HCEC 1CT (cell line): ENCODE measurements at regions not wholly inside any gene's neighbourhood (a gene's known extent, or its start where the extent isn't known, plus 50 kb on each side); places are given as distances from the start of the nearest gene placed in this dataset.
A peak's percentile ranks its signal among the peaks of the same experiment; 100 is the strongest.
"Not testable (repeated sequence)": the region's sequence is repeated elsewhere in the genome, so short reads cannot be mapped to it uniquely, and the experiment has no call there.

ENCODE experiments used
- DNase-seq: peaks from one replicate; pipeline ENCODE4 v3.0.0-alpha.2; 2017

- no peak for DNase-seq
These were observed 256.3 kb upstream of the MAGI2 start for GRCh38 chr7:79709574-79710409.

- DNase-seq, result peak; percentile 60
These were observed 248.6 kb upstream of the MAGI2 start for GRCh38 chr7:79702116-79702515.

DNA sequence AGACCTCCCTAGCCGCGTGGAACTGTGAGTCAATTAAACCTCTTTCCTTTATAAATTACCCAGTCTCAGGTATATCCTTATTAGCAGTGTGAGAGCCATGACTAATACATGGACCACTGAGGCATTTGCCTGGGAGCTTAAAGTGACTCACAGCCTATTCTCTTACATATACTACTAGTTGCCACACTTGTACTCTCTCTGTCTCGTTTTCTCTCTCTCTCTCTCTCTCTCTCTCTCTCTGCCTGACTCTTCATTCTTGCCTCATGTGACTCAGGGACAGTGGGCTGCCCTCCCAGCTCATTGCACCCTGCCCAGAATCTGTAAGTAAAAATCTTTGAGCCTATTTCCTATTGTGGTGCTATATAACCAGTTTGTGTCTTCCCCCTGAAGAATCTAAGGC lies 238.5 kb upstream of the MAGI2 start:
- peak; percentile 97 for DNase-seq

DNA sequence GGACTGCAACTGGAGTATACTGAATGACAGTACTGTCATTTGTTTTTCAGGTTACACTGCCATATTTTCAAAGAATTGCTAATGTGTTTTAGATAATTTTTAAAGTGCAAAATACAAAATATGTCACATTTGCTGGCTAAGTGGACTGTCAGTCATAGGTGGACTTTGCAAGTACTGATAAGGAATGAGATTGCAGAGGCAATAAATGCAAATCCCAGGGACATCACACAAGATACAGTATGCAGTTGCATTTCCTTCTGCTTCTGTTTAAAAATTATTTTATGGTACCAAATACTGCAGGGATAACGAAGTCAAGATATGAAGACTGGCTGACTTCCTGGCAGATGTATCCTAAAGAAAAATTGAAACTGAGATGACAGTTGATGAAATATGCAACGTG lies 237.6 kb upstream of the MAGI2 start:
- no peak for DNase-seq

GRCh38 chr7:79684384-79684783 lies 230.9 kb upstream of the MAGI2 start:
- DNase-seq, result no peak

GRCh38 chr7:79683916-79684315 lies 230.4 kb upstream of the MAGI2 start:
- no peak for DNase-seq

- no peak for DNase-seq
These were observed 229.9 kb upstream of the MAGI2 start for GRCh38 chr7:79683185-79683890.

DNA sequence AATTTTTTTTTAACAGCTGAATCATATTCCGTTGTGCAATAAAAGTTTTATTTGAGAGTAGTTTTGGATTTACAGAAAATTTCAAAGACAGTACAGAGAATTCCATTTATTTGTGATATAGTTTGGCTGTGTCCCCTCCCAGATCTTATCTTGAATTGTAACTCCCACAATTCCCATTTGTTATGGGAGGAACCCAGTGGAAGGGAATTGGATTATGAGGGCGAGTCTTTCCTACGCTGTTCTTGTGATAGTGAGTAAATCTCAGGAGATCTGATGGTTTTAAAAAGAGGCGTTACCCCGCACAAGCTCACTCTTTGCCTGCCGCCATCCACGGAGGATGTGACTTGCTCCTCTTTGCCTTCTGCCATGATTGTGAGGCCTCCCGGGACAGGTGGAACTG lies 228.0 kb upstream of the MAGI2 start:
- DNase-seq, result no peak

DNA sequence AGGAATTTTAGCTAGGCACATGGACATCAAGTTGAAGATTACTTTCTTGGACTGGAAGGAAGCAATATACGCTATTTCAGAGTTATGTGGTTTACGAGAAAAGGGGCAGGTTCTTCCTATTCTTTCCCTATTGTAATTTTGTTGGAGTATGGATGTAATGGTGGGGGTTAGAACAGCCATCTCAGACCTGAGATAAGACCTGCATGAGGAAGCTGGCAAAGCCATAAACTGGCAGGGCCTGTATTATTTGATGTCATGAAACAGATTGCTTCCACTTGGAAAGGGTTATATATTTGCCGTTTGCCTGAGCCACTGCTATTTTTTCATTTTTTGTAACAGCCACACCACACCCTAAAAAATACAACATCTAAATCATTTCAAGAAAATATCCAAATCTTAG lies 220.5 kb upstream of the MAGI2 start:
- DNase-seq, result no peak

GRCh38 chr7:79673421-79673820 lies 220.0 kb upstream of the MAGI2 start:
- DNase-seq, result no peak

DNA sequence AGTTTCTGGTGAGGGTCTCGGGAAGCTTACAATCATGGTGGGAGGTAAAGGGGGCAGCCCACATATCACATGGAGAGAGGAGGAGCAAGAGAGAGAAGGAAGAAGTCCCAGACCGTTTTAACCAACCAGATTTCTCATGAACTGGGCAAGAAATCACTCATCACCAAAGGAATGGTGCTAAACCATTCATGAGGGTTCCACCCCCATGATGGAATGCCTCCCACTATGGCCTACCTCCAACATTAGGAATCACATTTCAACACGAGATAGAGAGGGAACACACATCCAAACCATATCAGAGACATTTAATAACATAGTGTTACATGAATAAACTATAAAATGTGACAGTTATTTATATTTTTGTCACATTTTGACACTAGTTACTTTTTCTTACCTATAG lies 214.8 kb upstream of the MAGI2 start:
- no peak for DNase-seq

GRCh38 chr7:79666472-79666871 lies 213.0 kb upstream of the MAGI2 start:
- DNase-seq, result no peak

DNA sequence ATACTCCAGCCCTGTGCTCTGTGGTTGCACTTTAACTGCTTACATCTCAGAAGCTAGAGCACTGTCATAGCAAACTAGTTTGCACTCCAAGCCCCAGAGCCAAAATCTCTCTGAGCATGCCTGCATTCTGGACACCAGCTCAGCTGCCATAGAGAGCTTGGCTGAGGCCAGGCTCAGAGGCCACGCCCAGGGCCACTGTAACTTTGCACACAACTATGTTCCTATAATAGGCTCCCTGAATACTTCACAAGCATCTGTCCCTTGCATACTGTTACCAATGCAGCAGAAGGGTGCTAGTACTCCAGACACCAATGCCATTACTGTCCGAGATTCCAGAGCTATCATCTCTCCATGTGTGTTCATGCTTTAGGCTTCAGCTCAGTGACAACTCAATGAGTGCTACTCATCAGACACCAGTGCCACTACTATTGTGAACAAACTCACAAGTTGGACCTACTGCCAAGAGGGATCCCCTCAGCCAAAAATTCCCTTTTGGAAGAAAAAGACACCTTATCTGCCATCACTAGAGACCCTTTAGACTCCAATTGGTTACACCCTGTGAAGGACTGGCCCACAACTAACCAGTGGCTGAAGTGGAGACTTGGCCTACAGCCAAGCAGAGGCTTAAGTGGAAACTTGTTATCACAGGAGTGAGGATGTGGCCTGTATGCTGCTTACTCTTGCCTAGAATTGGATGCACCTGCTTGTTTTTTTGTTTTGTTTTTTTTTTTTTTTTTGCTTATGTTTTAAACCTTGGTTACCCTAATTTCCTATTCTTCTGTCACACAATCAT lies 211.6 kb upstream of the MAGI2 start:
- no peak for DNase-seq

DNA sequence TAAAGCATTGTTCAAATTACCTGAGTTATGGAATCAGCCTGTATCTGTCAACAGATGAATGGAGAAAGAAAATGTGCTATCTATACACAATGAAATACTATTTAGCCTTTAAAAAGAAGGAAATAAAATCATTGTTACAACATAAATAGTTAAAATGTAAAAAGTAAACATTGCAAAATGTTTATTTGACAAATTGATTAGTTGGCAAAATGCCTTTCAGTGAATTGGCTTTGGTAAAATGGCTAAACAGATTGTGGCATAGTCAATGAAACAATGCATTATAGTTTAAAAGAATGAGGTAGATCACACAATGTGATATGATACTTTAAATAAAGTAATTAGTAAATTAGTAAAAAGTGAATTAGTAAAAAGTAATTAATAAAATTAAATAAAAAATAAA lies 204.8 kb upstream of the MAGI2 start:
- no peak for DNase-seq

- DNase-seq, result peak; percentile 53
These were observed 199.7 kb upstream of the MAGI2 start for GRCh38 chr7:79653136-79653631.

DNA sequence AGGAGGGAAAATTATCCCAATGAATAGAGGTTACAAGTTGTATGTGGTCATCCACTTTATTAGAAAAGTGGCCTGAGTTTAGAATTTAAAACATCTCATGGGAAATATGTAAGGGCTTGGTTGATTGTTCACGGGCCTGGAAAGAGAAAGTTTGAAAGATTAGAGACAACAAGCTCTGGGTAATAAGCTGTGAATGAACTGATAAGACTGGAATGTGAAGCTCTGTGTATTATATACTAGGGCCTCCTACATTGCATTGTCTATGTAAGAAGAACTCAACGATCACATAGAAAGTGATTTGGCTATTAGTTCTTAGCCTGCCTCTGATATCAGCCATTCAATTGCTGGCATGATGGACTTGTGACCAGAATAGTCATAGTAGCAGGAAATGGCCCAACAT lies 199.2 kb upstream of the MAGI2 start:
- no peak for DNase-seq

DNA sequence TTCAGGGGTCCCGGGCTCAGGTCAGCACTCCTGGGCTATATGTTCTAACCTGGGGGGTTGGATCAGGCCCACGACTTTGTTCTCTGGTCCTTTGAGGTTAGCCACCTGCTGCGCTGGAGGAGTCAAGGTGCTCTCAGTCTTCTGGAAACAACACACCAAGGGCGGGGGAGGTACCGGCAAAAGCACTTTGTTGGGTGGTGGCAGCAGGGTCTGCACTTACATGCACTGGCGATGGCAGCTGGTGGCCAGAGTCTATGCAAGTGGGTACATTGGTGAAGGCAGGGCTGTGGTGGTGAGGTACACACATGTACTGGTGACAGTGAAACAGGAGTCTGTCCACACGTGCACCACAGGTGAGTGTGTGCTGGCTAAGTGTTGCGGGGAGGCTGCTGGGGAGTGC lies 194.2 kb upstream of the MAGI2 start:
- DNase-seq, result no peak

DNA sequence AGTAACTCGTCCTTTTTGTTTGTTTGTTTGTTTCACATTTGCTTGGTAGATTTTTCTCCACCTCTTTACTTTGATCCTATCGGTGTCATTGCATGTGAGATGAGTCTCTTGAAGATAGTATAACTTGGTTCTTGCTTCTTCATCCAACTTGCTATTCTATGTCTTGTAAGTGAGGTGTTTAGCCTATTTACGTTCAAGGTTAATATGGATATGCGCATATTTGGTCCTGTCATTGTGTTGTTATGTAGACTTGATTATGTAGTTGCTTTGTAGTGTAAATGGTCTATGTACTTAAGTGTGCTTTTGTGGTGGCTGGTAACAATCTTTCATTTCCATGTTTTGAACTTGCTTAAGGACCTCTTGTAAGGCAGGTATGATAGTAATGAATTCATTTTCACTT lies 192.8 kb upstream of the MAGI2 start:
- DNase-seq, result no peak

DNA sequence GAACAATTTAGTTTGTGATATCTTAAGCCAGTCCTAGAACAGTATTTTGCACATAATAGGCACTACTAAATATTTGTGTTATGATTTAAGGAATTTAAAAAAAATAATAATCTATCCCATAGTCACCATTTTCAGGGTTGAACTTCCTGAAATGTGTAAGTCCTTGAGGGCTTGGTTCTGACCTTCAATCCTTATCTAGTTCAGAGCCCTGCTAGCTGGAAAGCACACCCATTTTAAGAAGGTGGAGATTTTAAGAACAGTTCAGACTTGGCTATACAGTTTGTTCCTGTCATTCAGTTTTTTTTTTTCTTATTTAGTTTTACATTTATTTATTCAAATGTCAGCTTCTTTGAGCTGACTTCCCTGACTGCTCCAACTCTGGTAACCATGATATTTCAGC lies 183.4 kb upstream of the MAGI2 start:
- no peak for DNase-seq

- DNase-seq, result not testable (repeated sequence)
These were observed 172.5 kb upstream of the MAGI2 start for GRCh38 chr7:79625921-79626320.

- no peak for DNase-seq
These were observed 170.9 kb upstream of the MAGI2 start for GRCh38 chr7:79624336-79624735.

- DNase-seq, result peak; percentile 10
These were observed 169.3 kb upstream of the MAGI2 start for GRCh38 chr7:79622781-79623180.

DNA sequence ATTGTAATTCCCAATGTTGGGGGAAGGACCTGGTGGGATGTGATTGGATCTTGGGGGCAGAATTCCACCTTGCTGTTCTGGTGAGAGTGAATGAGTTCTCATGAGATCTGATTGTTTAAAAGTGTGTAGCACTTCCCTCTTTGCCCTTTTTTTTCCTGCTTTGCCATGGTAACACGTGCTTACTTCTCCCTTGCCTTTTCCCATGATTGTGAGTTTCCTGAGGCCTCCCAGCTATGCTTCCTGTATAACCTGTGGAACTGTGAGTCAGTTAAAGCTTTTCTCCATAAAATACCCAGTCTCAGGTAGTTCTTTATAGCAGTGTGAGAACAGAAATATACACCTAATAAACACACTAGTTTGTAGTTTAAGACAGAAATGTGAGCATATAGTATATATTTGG lies 166.8 kb upstream of the MAGI2 start:
- no peak for DNase-seq

DNA sequence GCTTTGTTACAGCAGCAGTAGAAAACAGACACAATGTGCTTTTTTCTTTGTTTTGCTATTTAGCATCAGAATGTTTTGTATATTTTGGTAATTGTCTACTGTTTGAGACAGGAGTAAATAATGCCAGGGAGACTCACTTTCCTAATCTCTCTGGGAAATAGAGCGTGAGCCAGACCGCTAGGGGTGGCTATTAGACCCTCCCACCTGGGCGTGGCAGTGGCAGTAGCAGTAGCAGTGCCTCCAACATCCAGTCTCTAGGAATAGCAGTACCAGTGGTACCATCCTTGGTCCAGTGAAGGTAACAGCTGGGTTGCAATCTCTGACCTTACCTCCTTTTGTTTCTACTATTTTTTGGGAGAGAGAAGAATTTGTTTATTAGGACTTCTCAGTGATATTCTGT lies 165.7 kb upstream of the MAGI2 start:
- no peak for DNase-seq
